ENCODE measurements at regions not wholly inside any gene's neighbourhood (a gene's known extent, or its start where the extent isn't known, plus 50 kb on each side); places are given as distances from the start of the nearest gene placed in this dataset.

DNA sequence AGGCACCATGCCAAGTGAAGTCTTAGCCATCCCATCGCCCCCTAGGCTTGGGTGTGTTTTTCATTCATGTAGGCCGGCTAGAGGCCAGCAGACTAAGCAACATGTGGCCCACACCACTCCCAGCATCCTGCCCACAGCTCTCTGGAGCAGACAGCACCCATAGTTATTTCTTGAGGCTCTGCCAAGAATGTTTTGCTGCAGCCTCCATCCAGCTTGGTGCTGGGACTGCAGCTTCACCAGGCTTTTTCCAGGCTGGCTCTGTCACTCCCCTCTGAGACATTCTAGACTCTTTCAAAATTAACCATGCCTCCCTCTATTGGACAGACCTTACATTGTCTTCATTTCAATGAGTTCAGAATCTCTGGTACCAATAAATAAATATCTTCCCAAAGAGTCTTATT, 104.2 kb downstream of the DUSP10 start:
- no TSS peak for BruUV-seq (replicated peaks)
- intact Hi-C loops (cut with micrococcal nuclease; ENCODE audit: unreplicated experiment), result no loop called here
- ChIA-PET CTCF (ENCODE audit: unreplicated experiment) (no interaction called here), POLR2A (no interaction called here)
- no peaks in the 10 kb centered on the region for H3K4me1 ChIP-seq (ENCODE audit: insufficient read depth, low read length, poor library complexity, severe bottlenecking)
- H2AFZ ChIP-seq (ENCODE audit: low read length), result no peak overlapping the region
- DNase-seq (ENCODE audit: low spot score), result no peak
- H3K9me2 ChIP-seq (ENCODE audit: insufficient read depth, low read length), result no peaks in the 10 kb centered on the region
- H3K36me3 ChIP-seq (ENCODE audit: insufficient read depth, low read length), result no peaks in the 10 kb centered on the region
- no peaks in the 10 kb centered on the region for H3K9me3 ChIP-seq (ENCODE audit: low read length)
- no peaks in the 10 kb centered on the region for H3K79me2 ChIP-seq (ENCODE audit: insufficient read depth, low read depth, low read length)
- H3K4me3 ChIP-seq (ENCODE audit: low read depth, low read length, poor library complexity, severe bottlenecking), result no peak overlapping the region
- no peaks in the 10 kb centered on the region for H4K20me1 ChIP-seq (ENCODE audit: insufficient read depth, low read length)
- H3K27ac ChIP-seq (ENCODE audit: low read depth, low read length, poor library complexity, severe bottlenecking), result no peak overlapping the region
- TF ChIP-seq CTCF (conservative IDR thresholded peaks at IDR 0.05; ENCODE audit: low read length) (no peak), EZH2phosphoT487 (IDR thresholded peaks at IDR 0.05; ENCODE audit: borderline replicate concordance, low read depth, low read length) (no peak)
- no peak overlapping the region for H3K4me2 ChIP-seq (ENCODE audit: low read length)

GRCh38 chr1:221638595-221638994, 103.3 kb downstream of the DUSP10 start:
- Histone ChIP-seq H2AFZ (ENCODE audit: low read length) (no peak overlapping the region), H3K9me3 (ENCODE audit: low read length) (no peaks in the 10 kb centered on the region), H3K9me2 (ENCODE audit: insufficient read depth, low read length) (no peaks in the 10 kb centered on the region), H3K4me2 (ENCODE audit: low read length) (no peak overlapping the region), H3K79me2 (ENCODE audit: insufficient read depth, low read depth, low read length) (no peaks in the 10 kb centered on the region), H3K36me3 (ENCODE audit: insufficient read depth, low read length) (no peaks in the 10 kb centered on the region), H3K4me3 (ENCODE audit: low read depth, low read length, poor library complexity, severe bottlenecking) (no peak overlapping the region), H4K20me1 (ENCODE audit: insufficient read depth, low read length) (no peaks in the 10 kb centered on the region), H3K4me1 (ENCODE audit: insufficient read depth, low read length, poor library complexity, severe bottlenecking) (no peaks in the 10 kb centered on the region), H3K27ac (ENCODE audit: low read depth, low read length, poor library complexity, severe bottlenecking) (no peak overlapping the region)
- CTCF ChIA-PET (ENCODE audit: unreplicated experiment), result no interaction called here
- POLR2A ChIA-PET, result no interaction called here
- intact Hi-C loops (cut with micrococcal nuclease; ENCODE audit: unreplicated experiment), result no loop called here
- DNase-seq (ENCODE audit: low spot score), result no peak
- no TSS peak for BruUV-seq (replicated peaks)
- TF ChIP-seq EZH2phosphoT487 (IDR thresholded peaks at IDR 0.05; ENCODE audit: borderline replicate concordance, low read depth, low read length), result no peak
- no peak for TF ChIP-seq CTCF (conservative IDR thresholded peaks at IDR 0.05; ENCODE audit: low read length)

DNA sequence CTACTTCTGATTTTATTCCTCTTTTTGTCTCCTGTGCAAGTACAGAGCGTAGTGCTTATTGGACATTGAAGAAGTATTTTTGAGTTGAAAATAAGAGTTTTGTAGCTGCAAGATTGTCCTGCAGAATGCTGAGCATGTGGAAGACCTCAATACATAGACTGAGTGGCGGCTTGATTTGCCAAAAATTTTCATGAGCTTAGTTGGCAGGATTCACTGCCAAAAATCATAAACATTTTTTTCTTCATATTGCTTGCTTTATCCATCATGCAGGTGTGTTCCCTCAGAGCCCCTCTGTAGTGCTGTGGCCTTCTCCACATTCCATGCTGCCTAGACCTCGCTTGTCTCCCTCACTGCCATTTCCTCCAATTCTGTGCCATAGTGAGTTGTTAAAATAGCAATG, 100.1 kb downstream of the DUSP10 start:
- Histone ChIP-seq H3K27ac (ENCODE audit: low read depth, low read length, poor library complexity, severe bottlenecking) (no peak overlapping the region), H3K9me2 (ENCODE audit: insufficient read depth, low read length) (no peaks in the 10 kb centered on the region), H3K79me2 (ENCODE audit: insufficient read depth, low read depth, low read length) (no peaks in the 10 kb centered on the region), H3K4me1 (ENCODE audit: insufficient read depth, low read length, poor library complexity, severe bottlenecking) (no peaks in the 10 kb centered on the region), H3K9me3 (ENCODE audit: low read length) (no peaks in the 10 kb centered on the region), H3K4me3 (ENCODE audit: low read depth, low read length, poor library complexity, severe bottlenecking) (no peak overlapping the region), H3K4me2 (ENCODE audit: low read length) (no peak overlapping the region), H3K36me3 (ENCODE audit: insufficient read depth, low read length) (no peaks in the 10 kb centered on the region), H4K20me1 (ENCODE audit: insufficient read depth, low read length) (no peaks in the 10 kb centered on the region), H2AFZ (ENCODE audit: low read length) (no peak overlapping the region)
- TF ChIP-seq CTCF (conservative IDR thresholded peaks at IDR 0.05; ENCODE audit: low read length) (no peak), EZH2phosphoT487 (IDR thresholded peaks at IDR 0.05; ENCODE audit: borderline replicate concordance, low read depth, low read length) (no peak)
- POLR2A ChIA-PET, result interaction anchor here (0.5 to 0.6 kb wide), 3 partner anchors 26 to 1356 kb away, joined by 3 to 5 read pairs (median 3); no protein-coding TSS in a partner anchor
- no TSS peak for BruUV-seq (replicated peaks)
- CTCF ChIA-PET (ENCODE audit: unreplicated experiment), result no interaction called here
- DNase-seq (ENCODE audit: low spot score), result no peak
- intact Hi-C loops (cut with micrococcal nuclease; ENCODE audit: unreplicated experiment), result no loop called here
